ENCODE measurements at regions not wholly inside any gene's neighbourhood (a gene's known extent, or its start where the extent isn't known, plus 50 kb on each side); places are given as distances from the start of the nearest gene placed in this dataset.

DNA sequence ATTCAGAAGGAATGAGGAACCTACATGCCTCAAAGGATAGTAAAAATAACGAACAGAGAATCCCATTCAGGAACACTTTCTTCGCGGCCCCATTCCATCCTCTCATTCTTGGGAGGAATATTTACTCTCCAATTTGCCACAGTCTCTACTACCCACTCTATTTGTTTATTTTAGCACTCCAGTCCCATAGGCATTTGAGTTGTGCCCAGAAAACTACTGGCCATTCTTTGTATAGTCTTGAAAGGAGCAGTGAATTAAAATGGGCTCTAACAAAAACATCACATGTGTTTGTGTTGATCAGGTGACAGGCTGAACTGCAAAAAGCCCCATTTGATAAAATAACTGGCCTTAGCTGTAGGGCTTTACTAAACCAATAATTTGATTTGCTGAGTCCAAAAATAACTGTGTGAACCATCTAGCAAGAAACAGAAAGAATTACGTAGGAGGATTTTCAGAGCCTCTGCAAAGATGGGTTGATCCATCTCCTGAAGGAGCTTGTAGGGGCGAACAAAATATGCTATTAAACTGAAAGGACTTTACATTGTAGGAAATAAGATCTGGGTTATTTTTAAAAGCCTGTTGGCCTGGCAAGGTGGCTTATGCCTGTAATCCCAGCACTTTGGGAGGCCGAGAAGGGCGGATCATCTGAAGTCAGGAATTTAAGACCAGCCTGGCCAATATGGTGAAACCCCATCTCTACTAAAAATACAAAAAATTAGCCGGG is 142.3 kb upstream of the CPNE8 start (continued):
- TF ChIP-seq, protein P1, sequence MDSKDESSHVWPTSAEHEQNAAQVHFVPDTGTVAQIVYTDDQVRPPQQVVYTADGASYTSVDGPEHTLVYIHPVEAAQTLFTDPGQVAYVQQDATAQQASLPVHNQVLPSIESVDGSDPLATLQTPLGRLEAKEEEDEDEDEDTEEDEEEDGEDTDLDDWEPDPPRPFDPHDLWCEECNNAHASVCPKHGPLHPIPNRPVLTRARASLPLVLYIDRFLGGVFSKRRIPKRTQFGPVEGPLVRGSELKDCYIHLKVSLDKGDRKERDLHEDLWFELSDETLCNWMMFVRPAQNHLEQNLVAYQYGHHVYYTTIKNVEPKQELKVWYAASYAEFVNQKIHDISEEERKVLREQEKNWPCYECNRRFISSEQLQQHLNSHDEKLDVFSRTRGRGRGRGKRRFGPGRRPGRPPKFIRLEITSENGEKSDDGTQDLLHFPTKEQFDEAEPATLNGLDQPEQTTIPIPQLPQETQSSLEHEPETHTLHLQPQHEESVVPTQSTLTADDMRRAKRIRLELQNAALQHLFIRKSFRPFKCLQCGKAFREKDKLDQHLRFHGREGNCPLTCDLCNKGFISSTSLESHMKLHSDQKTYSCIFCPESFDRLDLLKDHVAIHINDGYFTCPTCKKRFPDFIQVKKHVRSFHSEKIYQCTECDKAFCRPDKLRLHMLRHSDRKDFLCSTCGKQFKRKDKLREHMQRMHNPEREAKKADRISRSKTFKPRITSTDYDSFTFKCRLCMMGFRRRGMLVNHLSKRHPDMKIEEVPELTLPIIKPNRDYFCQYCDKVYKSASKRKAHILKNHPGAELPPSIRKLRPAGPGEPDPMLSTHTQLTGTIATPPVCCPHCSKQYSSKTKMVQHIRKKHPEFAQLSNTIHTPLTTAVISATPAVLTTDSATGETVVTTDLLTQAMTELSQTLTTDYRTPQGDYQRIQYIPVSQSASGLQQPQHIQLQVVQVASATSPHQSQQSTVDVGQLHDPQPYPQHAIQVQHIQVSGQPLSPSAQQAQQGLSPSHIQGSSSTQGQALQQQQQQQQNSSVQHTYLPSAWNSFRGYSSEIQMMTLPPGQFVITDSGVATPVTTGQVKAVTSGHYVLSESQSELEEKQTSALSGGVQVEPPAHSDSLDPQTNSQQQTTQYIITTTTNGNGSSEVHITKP (tag by site-specific recombination; IDR thresholded peaks at IDR 0.05) = peak; percentile 86
- TF ChIP-seq, protein P2, sequence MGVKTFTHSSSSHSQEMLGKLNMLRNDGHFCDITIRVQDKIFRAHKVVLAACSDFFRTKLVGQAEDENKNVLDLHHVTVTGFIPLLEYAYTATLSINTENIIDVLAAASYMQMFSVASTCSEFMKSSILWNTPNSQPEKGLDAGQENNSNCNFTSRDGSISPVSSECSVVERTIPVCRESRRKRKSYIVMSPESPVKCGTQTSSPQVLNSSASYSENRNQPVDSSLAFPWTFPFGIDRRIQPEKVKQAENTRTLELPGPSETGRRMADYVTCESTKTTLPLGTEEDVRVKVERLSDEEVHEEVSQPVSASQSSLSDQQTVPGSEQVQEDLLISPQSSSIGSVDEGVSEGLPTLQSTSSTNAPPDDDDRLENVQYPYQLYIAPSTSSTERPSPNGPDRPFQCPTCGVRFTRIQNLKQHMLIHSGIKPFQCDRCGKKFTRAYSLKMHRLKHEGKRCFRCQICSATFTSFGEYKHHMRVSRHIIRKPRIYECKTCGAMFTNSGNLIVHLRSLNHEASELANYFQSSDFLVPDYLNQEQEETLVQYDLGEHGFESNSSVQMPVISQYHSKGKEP (tag by site-specific recombination; IDR thresholded peaks at IDR 0.05) = peak; percentile 69; the same call in 1 of the 2 replicates
- TF ChIP-seq ZNF843 (tag by site-specific recombination; IDR thresholded peaks at IDR 0.05) = peak; percentile 51; the same call in 1 of the 2 replicates
- TF ChIP-seq WT1 (tag by site-specific recombination; IDR thresholded peaks at IDR 0.05) = peak; percentile 97
- TF ChIP-seq, protein P3, sequence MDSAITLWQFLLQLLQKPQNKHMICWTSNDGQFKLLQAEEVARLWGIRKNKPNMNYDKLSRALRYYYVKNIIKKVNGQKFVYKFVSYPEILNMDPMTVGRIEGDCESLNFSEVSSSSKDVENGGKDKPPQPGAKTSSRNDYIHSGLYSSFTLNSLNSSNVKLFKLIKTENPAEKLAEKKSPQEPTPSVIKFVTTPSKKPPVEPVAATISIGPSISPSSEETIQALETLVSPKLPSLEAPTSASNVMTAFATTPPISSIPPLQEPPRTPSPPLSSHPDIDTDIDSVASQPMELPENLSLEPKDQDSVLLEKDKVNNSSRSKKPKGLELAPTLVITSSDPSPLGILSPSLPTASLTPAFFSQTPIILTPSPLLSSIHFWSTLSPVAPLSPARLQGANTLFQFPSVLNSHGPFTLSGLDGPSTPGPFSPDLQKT (IDR thresholded peaks at IDR 0.05; ENCODE audit: borderline replicate concordance, low read depth, low read length) = no peak
- TF ChIP-seq ZXDB (tag by site-specific recombination; IDR thresholded peaks at IDR 0.05) = peak; percentile 57; the same call in 1 of the 2 replicates
- TF ChIP-seq, protein P4, sequence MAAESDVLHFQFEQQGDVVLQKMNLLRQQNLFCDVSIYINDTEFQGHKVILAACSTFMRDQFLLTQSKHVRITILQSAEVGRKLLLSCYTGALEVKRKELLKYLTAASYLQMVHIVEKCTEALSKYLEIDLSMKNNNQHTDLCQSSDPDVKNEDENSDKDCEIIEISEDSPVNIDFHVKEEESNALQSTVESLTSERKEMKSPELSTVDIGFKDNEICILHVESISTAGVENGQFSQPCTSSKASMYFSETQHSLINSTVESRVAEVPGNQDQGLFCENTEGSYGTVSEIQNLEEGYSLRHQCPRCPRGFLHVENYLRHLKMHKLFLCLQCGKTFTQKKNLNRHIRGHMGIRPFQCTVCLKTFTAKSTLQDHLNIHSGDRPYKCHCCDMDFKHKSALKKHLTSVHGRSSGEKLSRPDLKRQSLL (tag by site-specific recombination; IDR thresholded peaks at IDR 0.05) = peak; percentile 21; the same call in 1 of the 2 replicates
- TF ChIP-seq ZBTB8A (tag by site-specific recombination; IDR thresholded peaks at IDR 0.05) = peak; percentile 72
- TF ChIP-seq ZBTB17 (tag by site-specific recombination; IDR thresholded peaks at IDR 0.05) = peak; percentile 55
- TF ChIP-seq, protein P5, sequence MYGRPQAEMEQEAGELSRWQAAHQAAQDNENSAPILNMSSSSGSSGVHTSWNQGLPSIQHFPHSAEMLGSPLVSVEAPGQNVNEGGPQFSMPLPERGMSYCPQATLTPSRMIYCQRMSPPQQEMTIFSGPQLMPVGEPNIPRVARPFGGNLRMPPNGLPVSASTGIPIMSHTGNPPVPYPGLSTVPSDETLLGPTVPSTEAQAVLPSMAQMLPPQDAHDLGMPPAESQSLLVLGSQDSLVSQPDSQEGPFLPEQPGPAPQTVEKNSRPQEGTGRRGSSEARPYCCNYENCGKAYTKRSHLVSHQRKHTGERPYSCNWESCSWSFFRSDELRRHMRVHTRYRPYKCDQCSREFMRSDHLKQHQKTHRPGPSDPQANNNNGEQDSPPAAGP (tag by site-specific recombination; IDR thresholded peaks at IDR 0.05) = 0 out of 2 replicates have a peak, but pooled peaks have one; percentile 52
- TF ChIP-seq KLF1 (tag by site-specific recombination; IDR thresholded peaks at IDR 0.05) = 0 out of 2 replicates have a peak, but pooled peaks have one; percentile 16
- TF ChIP-seq, protein P6, sequence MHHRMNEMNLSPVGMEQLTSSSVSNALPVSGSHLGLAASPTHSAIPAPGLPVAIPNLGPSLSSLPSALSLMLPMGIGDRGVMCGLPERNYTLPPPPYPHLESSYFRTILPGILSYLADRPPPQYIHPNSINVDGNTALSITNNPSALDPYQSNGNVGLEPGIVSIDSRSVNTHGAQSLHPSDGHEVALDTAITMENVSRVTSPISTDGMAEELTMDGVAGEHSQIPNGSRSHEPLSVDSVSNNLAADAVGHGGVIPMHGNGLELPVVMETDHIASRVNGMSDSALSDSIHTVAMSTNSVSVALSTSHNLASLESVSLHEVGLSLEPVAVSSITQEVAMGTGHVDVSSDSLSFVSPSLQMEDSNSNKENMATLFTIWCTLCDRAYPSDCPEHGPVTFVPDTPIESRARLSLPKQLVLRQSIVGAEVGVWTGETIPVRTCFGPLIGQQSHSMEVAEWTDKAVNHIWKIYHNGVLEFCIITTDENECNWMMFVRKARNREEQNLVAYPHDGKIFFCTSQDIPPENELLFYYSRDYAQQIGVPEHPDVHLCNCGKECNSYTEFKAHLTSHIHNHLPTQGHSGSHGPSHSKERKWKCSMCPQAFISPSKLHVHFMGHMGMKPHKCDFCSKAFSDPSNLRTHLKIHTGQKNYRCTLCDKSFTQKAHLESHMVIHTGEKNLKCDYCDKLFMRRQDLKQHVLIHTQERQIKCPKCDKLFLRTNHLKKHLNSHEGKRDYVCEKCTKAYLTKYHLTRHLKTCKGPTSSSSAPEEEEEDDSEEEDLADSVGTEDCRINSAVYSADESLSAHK (tag by site-specific recombination; IDR thresholded peaks at IDR 0.05) = no peak
- no peak for TF ChIP-seq SP2 (tag by site-specific recombination; IDR thresholded peaks at IDR 0.05)
- TF ChIP-seq, protein P7, sequence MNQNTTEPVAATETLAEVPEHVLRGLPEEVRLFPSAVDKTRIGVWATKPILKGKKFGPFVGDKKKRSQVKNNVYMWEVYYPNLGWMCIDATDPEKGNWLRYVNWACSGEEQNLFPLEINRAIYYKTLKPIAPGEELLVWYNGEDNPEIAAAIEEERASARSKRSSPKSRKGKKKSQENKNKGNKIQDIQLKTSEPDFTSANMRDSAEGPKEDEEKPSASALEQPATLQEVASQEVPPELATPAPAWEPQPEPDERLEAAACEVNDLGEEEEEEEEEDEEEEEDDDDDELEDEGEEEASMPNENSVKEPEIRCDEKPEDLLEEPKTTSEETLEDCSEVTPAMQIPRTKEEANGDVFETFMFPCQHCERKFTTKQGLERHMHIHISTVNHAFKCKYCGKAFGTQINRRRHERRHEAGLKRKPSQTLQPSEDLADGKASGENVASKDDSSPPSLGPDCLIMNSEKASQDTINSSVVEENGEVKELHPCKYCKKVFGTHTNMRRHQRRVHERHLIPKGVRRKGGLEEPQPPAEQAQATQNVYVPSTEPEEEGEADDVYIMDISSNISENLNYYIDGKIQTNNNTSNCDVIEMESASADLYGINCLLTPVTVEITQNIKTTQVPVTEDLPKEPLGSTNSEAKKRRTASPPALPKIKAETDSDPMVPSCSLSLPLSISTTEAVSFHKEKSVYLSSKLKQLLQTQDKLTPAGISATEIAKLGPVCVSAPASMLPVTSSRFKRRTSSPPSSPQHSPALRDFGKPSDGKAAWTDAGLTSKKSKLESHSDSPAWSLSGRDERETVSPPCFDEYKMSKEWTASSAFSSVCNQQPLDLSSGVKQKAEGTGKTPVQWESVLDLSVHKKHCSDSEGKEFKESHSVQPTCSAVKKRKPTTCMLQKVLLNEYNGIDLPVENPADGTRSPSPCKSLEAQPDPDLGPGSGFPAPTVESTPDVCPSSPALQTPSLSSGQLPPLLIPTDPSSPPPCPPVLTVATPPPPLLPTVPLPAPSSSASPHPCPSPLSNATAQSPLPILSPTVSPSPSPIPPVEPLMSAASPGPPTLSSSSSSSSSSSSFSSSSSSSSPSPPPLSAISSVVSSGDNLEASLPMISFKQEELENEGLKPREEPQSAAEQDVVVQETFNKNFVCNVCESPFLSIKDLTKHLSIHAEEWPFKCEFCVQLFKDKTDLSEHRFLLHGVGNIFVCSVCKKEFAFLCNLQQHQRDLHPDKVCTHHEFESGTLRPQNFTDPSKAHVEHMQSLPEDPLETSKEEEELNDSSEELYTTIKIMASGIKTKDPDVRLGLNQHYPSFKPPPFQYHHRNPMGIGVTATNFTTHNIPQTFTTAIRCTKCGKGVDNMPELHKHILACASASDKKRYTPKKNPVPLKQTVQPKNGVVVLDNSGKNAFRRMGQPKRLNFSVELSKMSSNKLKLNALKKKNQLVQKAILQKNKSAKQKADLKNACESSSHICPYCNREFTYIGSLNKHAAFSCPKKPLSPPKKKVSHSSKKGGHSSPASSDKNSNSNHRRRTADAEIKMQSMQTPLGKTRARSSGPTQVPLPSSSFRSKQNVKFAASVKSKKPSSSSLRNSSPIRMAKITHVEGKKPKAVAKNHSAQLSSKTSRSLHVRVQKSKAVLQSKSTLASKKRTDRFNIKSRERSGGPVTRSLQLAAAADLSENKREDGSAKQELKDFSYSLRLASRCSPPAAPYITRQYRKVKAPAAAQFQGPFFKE (tag by site-specific recombination; IDR thresholded peaks at IDR 0.05; ENCODE audit: borderline replicate concordance) = no peak
- TF ChIP-seq, protein P8, sequence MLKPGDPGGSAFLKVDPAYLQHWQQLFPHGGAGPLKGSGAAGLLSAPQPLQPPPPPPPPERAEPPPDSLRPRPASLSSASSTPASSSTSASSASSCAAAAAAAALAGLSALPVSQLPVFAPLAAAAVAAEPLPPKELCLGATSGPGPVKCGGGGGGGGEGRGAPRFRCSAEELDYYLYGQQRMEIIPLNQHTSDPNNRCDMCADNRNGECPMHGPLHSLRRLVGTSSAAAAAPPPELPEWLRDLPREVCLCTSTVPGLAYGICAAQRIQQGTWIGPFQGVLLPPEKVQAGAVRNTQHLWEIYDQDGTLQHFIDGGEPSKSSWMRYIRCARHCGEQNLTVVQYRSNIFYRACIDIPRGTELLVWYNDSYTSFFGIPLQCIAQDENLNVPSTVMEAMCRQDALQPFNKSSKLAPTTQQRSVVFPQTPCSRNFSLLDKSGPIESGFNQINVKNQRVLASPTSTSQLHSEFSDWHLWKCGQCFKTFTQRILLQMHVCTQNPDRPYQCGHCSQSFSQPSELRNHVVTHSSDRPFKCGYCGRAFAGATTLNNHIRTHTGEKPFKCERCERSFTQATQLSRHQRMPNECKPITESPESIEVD (tag by site-specific recombination; IDR thresholded peaks at IDR 0.05) = peak; percentile 89
- TF ChIP-seq, protein P9, sequence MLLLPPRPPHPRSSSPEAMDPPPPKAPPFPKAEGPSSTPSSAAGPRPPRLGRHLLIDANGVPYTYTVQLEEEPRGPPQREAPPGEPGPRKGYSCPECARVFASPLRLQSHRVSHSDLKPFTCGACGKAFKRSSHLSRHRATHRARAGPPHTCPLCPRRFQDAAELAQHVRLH (tag by site-specific recombination; IDR thresholded peaks at IDR 0.05) = 0 out of 2 replicates have a peak, but pooled peaks have one; percentile 46
- peak; percentile 99 for TF ChIP-seq FEZF1 (tag by site-specific recombination; IDR thresholded peaks at IDR 0.05)

Data from HEK293 (cell line).